K562 (cell line): ENCODE measurements at regions not wholly inside any gene's neighbourhood (a gene's known extent, or its start where the extent isn't known, plus 50 kb on each side); places are given as distances from the start of the nearest gene placed in this dataset.

Source experiments
- CREM ChIP-seq: IDR thresholded peaks from 2 replicates; pipeline ENCODE4 v1.6.1; 2014; ENCODE audit warnings: antibody characterized with exemption, low read depth
- CTCF ChIP-seq, 3 experiments: IDR thresholded peaks in 2 of 3; conservative IDR thresholded peaks in 1 of 3; 2 replicates each; pipeline ENCODE4 v1.5.1; 2011 to 2012; ENCODE audit warnings: low read length in 3 of 3, mild to moderate bottlenecking in 3 of 3, control low read depth in 2 of 3, improper control_type of control experiment in 1 of 3, inconsistent platforms in 1 of 3, low read depth in 1 of 3, mixed read lengths in 1 of 3, moderate library complexity in 1 of 3; ENCODE audit not compliant: insufficient read depth in 2 of 3
- FOXJ3 ChIP-seq: sonication (generic); formaldehyde crosslinking; IDR thresholded peaks from 2 replicates; pipeline ENCODE4 v1.4.0; 2020; ENCODE audit warnings: mild to moderate bottlenecking, missing genetic modification reagents
- STAT6 ChIP-seq: sonication (generic); formaldehyde crosslinking; IDR thresholded peaks from 2 replicates; pipeline ENCODE4 v1.8.1; 2023; ENCODE audit warnings: mild to moderate bottlenecking, missing genetic modification reagents
- TCF7L2 ChIP-seq: fragments of 150-350 bp; IDR thresholded peaks from 2 replicates; pipeline ENCODE4 v1.6.1; 2016; ENCODE audit warnings: low read depth, mild to moderate bottlenecking, low read length, moderate library complexity
- ZFP1 ChIP-seq: fragments of 450-650 bp; formaldehyde crosslinking; IDR thresholded peaks from 2 replicates; pipeline ENCODE4 v1.4.0; 2020; ENCODE audit warnings: mild to moderate bottlenecking, mixed read lengths

- TF ChIP-seq STAT6 = no peak
- TF ChIP-seq TCF7L2 = no peak
- no peak for TF ChIP-seq FOXJ3
- no peak for TF ChIP-seq ZFP1 (CRISPR knock-in tag)
- no peak for TF ChIP-seq CREM
- TF ChIP-seq CTCF (IDR thresholded peaks at IDR 0.05 in 2 of 3, conservative IDR thresholded peaks at IDR 0.05 in 1 of 3; ENCODE audit: insufficient read depth in 2 of 3, low read depth in 1 of 3, low read length in 3 of 3) = no peak
Observed at GRCh38 chr5:124816381-124816780, 69.9 kb upstream of the ZNF608 start.
